Peyer's patch (tissue), 4 donors: ENCODE measurements at regions not wholly inside any gene's neighbourhood (a gene's known extent, or its start where the extent isn't known, plus 50 kb on each side); places are given as distances from the start of the nearest gene placed in this dataset.

Source experiments
- DNase-seq, 3 donors: peaks; one replicate each; pipeline ENCODE4 v3.0.0-alpha.2; 2017 to 2019
- H3K27ac ChIP-seq, 4 donors: fragments of 200-600 bp; sonication (generic); one replicate each; pipeline ENCODE4 v1.5.1; 2016 to 2019
- H3K27me3 ChIP-seq, 2 donors: fragments of 200-600 bp; sonication (generic); one replicate each; pipeline ENCODE4 v1.5.1; 2019
- H3K36me3 ChIP-seq, 3 donors: fragments of 200-600 bp; sonication (generic); one replicate each; pipeline ENCODE4 v1.5.1; 2016 to 2019
- H3K4me1 ChIP-seq, 4 donors: fragments of 200-600 bp; sonication (generic); one replicate each; pipeline ENCODE4 v1.5.1; 2016 to 2019
- H3K4me3 ChIP-seq, 4 donors: fragments of 200-600 bp; sonication (generic); 1 replicate in 3 of 4; 2 replicates in 1 of 4; pipeline ENCODE4 v1.5.1; 2016 to 2019; ENCODE audit warnings: mild to moderate bottlenecking in 1 of 4
- H3K9me3 ChIP-seq, 4 donors: fragments of 200-600 bp; sonication (generic); one replicate each; pipeline ENCODE4 v1.5.1; 2016 to 2019; ENCODE audit warnings: mild to moderate bottlenecking in 1 of 4
- POLR2A ChIP-seq, 2 donors: fragments of 450-650 bp; IDR thresholded peaks; one replicate each; pipeline ENCODE4 v1.5.1; 2017; ENCODE audit warnings: antibody characterized with exemption in 2 of 2, mild to moderate bottlenecking in 2 of 2, moderate library complexity in 2 of 2
- TF ChIP-seq, protein P1 (sequence below), 6 experiments: fragments of 450-650 bp in 4 of 6; fragments of 200-600 bp in 2 of 6; sonication (generic) in 1 of 6; IDR thresholded peaks; one replicate each; pipeline ENCODE4 v1.5.1; 2017 to 2019; ENCODE audit warnings: antibody characterized with exemption in 6 of 6, mild to moderate bottlenecking in 3 of 6, moderate library complexity in 1 of 6

DNA sequence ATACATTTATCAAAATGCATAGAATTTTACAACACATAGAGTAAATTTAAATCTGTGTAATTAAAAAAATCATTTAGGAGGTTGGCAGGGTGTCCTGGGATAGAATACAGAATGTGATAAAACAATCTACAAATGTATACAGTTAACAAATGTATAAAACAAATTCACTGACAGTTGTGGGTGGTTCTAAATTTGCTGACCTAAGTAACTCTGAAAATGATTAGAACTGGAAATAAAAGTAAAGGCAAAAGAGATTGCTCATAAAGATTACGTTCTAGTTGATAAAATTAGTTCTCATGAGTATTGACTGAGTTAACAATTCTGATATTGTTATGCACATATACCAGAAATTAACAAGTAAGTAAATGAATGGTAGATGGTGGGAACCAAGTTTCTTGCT is 1827.3 kb upstream of the FLRT2 start:
- H3K9me3 ChIP-seq = no peaks in the 10 kb centered on the region
- DNase-seq = no peak
- H3K27ac ChIP-seq = no peak overlapping the region
- H3K36me3 ChIP-seq = no peaks in the 10 kb centered on the region
- H3K4me3 ChIP-seq = no peak overlapping the region
- no peaks in the 10 kb centered on the region for H3K27me3 ChIP-seq
- H3K4me1 ChIP-seq = no peaks in the 10 kb centered on the region
- no peak for TF ChIP-seq POLR2A (IDR thresholded peaks at IDR 0.05)
- TF ChIP-seq, protein P1, sequence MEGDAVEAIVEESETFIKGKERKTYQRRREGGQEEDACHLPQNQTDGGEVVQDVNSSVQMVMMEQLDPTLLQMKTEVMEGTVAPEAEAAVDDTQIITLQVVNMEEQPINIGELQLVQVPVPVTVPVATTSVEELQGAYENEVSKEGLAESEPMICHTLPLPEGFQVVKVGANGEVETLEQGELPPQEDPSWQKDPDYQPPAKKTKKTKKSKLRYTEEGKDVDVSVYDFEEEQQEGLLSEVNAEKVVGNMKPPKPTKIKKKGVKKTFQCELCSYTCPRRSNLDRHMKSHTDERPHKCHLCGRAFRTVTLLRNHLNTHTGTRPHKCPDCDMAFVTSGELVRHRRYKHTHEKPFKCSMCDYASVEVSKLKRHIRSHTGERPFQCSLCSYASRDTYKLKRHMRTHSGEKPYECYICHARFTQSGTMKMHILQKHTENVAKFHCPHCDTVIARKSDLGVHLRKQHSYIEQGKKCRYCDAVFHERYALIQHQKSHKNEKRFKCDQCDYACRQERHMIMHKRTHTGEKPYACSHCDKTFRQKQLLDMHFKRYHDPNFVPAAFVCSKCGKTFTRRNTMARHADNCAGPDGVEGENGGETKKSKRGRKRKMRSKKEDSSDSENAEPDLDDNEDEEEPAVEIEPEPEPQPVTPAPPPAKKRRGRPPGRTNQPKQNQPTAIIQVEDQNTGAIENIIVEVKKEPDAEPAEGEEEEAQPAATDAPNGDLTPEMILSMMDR (IDR thresholded peaks at IDR 0.05) = no peak

DNA sequence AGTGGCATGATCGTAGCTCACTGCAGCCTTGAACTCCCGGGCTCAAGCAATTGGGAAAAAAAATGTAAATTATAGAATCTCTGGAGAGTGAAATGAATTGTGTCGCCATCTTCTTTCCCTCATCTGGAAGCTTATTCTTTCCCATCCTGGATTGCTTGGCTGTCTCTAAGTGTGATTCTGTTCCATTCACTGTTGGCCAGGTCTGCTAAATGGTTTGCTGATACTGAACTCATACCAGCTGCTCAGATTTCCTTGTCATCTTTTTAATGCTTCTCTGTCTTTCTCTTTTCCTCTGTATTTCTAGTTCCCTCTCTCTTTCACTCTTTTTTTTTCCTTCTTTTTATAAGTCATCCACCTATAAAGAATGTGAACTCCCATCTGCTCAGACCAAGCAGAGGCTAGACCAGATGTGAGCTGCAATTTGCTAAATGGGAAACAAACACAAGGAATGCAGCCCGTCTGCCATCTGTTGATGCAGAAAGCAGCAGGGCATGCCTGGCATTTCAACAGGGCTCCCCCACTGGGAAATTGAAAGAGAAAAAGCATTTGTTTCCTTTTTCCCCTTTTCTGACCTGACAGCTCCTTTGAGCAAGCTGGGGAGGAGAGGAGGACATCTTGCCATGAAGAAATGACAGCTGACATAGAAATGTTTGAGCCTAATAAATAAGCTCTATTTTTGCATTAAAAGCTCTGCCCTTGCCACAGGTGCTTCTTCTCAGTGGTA is 1823.6 kb upstream of the FLRT2 start:
- Histone ChIP-seq H3K9me3 (no peaks in the 10 kb centered on the region), H3K36me3 (no peaks in the 10 kb centered on the region), H3K4me3 (no peak overlapping the region), H3K4me1 (no peaks in the 10 kb centered on the region), H3K27ac (no peak overlapping the region), H3K27me3 (no peaks in the 10 kb centered on the region)
- no peak for DNase-seq
- no peak for TF ChIP-seq POLR2A (IDR thresholded peaks at IDR 0.05)
- TF ChIP-seq, protein P1 (IDR thresholded peaks at IDR 0.05) = no peak

DNA sequence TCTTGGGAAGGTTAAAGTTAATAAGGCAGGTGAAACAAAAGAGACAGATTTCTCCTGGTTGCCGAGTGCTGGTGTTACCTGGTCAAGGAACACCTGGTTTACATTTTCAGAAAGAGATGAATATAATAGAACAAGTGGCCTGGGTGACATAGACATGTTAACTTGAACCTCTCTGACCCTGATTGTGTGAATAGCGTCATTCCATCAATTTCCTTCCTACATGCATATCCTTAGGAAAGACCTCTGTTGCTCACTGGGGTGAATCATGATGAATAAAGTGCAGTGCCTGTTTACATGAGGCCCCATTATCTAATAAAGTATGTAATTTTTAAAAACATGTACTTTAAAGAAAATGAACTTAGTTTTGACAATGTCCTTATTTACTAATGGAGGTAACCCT is 1822.9 kb upstream of the FLRT2 start:
- H3K9me3 ChIP-seq = no peaks in the 10 kb centered on the region
- no peak overlapping the region for H3K27ac ChIP-seq
- H3K36me3 ChIP-seq = no peaks in the 10 kb centered on the region
- no peak for TF ChIP-seq POLR2A (IDR thresholded peaks at IDR 0.05)
- TF ChIP-seq, protein P1 (IDR thresholded peaks at IDR 0.05) = no peak
- no peaks in the 10 kb centered on the region for H3K4me1 ChIP-seq
- no peak for DNase-seq
- H3K27me3 ChIP-seq = no peaks in the 10 kb centered on the region
- no peak overlapping the region for H3K4me3 ChIP-seq

DNA sequence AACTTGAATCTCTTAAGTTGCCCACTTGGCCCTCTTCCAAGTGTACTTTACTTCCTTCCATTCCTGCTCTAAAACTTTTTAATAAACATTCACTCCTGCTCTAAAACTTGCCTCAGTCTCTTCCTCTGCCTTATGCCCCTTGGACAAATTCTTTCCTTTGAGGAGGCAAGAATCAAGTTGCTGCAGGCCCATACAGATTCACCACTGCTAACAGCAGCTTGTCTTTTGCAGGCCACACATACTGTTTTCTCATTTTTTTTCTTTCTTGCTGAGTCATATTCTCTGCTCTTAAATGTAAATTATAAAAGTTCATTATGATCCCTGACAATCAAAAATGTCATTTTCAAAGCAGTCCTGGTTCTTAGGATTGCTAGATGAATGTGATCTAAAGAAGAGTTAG is 1820.8 kb upstream of the FLRT2 start:
- Histone ChIP-seq H3K27ac (no peak overlapping the region), H3K27me3 (no peaks in the 10 kb centered on the region), H3K9me3 (no peaks in the 10 kb centered on the region), H3K36me3 (no peaks in the 10 kb centered on the region), H3K4me1 (no peaks in the 10 kb centered on the region), H3K4me3 (no peak overlapping the region)
- DNase-seq = no peak
- TF ChIP-seq, protein P1 (IDR thresholded peaks at IDR 0.05) = no peak
- TF ChIP-seq POLR2A (IDR thresholded peaks at IDR 0.05) = no peak

DNA sequence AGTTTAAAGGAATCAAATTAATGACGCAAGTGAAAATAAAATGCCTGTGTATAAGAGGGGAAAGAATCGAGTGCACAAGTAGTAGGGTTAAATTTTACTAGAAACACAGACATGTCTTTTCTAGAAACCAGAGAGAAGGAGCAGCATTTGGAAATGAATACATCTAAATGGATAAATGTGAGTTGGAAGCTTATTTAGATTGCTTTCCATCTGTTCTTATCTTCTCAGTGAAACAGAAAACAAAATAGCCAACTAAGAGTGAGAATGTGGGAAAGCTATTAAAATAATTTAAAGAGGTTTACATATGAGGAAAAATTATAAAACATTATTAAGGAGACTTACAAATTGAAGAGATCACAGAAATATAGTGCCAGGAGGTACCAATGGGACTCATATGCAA is 1818.9 kb upstream of the FLRT2 start:
- no peak for DNase-seq
- Histone ChIP-seq H3K4me1 (no peaks in the 10 kb centered on the region), H3K9me3 (no peaks in the 10 kb centered on the region), H3K27me3 (no peaks in the 10 kb centered on the region), H3K36me3 (no peaks in the 10 kb centered on the region), H3K4me3 (no peak overlapping the region), H3K27ac (no peak overlapping the region)
- TF ChIP-seq POLR2A (IDR thresholded peaks at IDR 0.05) = no peak

DNA sequence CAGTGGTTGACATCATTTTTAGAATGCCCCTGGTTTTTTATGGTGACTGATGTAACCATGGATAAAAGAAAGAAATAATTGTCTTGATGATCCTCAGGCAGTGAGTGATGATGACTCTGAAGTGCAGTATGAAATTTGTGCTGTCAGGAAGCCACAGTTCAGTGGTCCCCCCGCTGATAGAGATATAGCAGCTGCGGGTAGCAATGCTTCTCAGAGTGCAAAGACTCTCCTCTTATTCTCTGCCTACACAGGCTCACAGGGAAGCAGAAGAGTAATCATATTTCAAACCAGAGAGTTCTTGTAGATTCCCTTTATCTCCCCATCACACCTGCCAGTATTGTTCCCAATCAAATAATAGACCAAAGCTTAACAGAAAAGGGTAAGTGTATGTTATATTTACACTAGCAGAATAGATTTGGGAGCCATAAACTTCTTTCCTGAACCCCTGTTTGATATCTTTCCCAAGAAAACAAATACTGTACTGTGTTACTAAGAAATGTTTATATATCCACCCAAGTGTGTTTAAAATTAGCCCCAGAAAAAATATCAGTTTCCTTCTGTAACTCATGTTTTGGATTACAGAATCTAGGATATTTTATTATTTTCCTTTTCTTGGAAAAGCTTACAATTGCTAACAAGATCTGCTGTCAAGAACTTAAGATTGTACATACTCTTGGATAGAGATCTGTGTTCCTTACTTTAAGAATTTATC is 1817.4 kb upstream of the FLRT2 start:
- no peaks in the 10 kb centered on the region for H3K27me3 ChIP-seq
- H3K4me3 ChIP-seq = no peak overlapping the region
- TF ChIP-seq POLR2A (IDR thresholded peaks at IDR 0.05) = no peak
- TF ChIP-seq, protein P1 (IDR thresholded peaks at IDR 0.05) = no peak
- H3K36me3 ChIP-seq = no peaks in the 10 kb centered on the region
- no peaks in the 10 kb centered on the region for H3K9me3 ChIP-seq
- H3K4me1 ChIP-seq = no peaks in the 10 kb centered on the region
- DNase-seq = no peak
- no peak overlapping the region for H3K27ac ChIP-seq
